ENCODE measurements at regions not wholly inside any gene's neighbourhood (a gene's known extent, or its start where the extent isn't known, plus 50 kb on each side); places are given as distances from the start of the nearest gene placed in this dataset.

GRCh38 chr7:34401776-34402175 lies 256.2 kb upstream of the NPSR1 start:
- no peak overlapping the region for H2BK20ac ChIP-seq (ENCODE audit: low read depth, low read length, poor library complexity, severe bottlenecking)
- H2AK5ac ChIP-seq (ENCODE audit: insufficient read length, low read length), result no peak overlapping the region
- H2AFZ ChIP-seq (ENCODE audit: low read length), result no peak overlapping the region
- H3K4me2 ChIP-seq (ENCODE audit: insufficient read depth, insufficient read length, low read length), result no peak overlapping the region
- no peak overlapping the region for H4K91ac ChIP-seq (ENCODE audit: insufficient read length, low read depth, low read length)
- H3K14ac ChIP-seq (ENCODE audit: insufficient read depth, low read length), result no peak overlapping the region
- peaks cover 5 to 6% of the 10 kb centered on the region in 2 experiments; a peak in 2 of 4 replicates for H3K4me1 Mint-ChIP-seq
- no peak overlapping the region for H3K27ac ChIP-seq (ENCODE audit: insufficient read length, low read depth, low read length)
- H3K18ac ChIP-seq (ENCODE audit: insufficient read length, low read depth, low read length), result no peak overlapping the region
- no peak overlapping the region for H2BK12ac ChIP-seq (ENCODE audit: insufficient read length, low read depth, low read length)
- H2BK5ac ChIP-seq (ENCODE audit: insufficient read length, low read length), result no peak overlapping the region
- no peak overlapping the region for H2BK120ac ChIP-seq (ENCODE audit: low read depth, low read length, poor library complexity, severe bottlenecking)
- H3K56ac ChIP-seq (ENCODE audit: insufficient read length, low read depth, low read length), result no peak overlapping the region
- H4K8ac ChIP-seq (replicated peaks; ENCODE audit: insufficient read length, low read depth, low read length), result no peak overlapping the region
- no peaks in the 10 kb centered on the region for H3K9me3 ChIP-seq (ENCODE audit: control insufficient read depth, low read depth, low read length)
- no peak overlapping the region for H2BK15ac ChIP-seq (ENCODE audit: low read depth, low read length)
- no CpG with 5 or more reads among the region's 2 CpGs for WGBS (ENCODE audit: extremely low coverage, insufficient read length, low lambda C conversion rate)
- no peak for TF ChIP-seq CTCF (conservative IDR thresholded peaks at IDR 0.05)
- H3K4me1 ChIP-seq (ENCODE audit: insufficient read depth, low read length), result no peaks in the 10 kb centered on the region
- no peaks in the 10 kb centered on the region for H4K20me1 ChIP-seq (ENCODE audit: control insufficient read depth, insufficient read depth, insufficient read length)
- no peaks in the 10 kb centered on the region for H3K79me1 ChIP-seq (ENCODE audit: insufficient read depth, low read depth, low read length, poor library complexity, severe bottlenecking)
- no peak overlapping the region for H4K5ac ChIP-seq (ENCODE audit: insufficient read length, low read depth, low read length)
- no peak overlapping the region for H3K27ac Mint-ChIP-seq
- no peak overlapping the region for H3K4ac ChIP-seq (ENCODE audit: low read depth, low read length)
- peaks cover 8 to 12% of the 10 kb centered on the region in 2 experiments; a peak in 4 of 5 replicates for H3K9me3 Mint-ChIP-seq
- no peak overlapping the region for H3K23ac ChIP-seq (ENCODE audit: insufficient read length, low read depth, low read length)
- peaks cover 0 to 8% (median 5%) of the 10 kb centered on the region in 3 experiments; a peak in 3 of 7 replicates for H3K36me3 Mint-ChIP-seq (ENCODE audit: insufficient read depth in 1 of 3, low read depth in 3 of 3)
- H3K27me3 Mint-ChIP-seq (ENCODE audit: low read depth), result no peaks in the 10 kb centered on the region
- no peaks in the 10 kb centered on the region for H3K79me2 ChIP-seq (ENCODE audit: insufficient read depth, low read length)
- no peaks in the 10 kb centered on the region for H3K27me3 ChIP-seq (ENCODE audit: insufficient read depth, low read length)
- DNase-seq, result no peak
- no peak overlapping the region for H3K4me3 Mint-ChIP-seq
- no peaks in the 10 kb centered on the region for H3K23me2 ChIP-seq (ENCODE audit: insufficient read length, low read depth, low read length, poor library complexity, severe bottlenecking)
- no peak overlapping the region for H3T11ph ChIP-seq (ENCODE audit: low read length)
- H3K9ac ChIP-seq (ENCODE audit: extremely low read depth, insufficient read length, low read length), result no peak overlapping the region

Data from H9 (cell line).